Tibial nerve (tissue), 4 donors: ENCODE measurements at regions not wholly inside any gene's neighbourhood (a gene's known extent, or its start where the extent isn't known, plus 50 kb on each side); places are given as distances from the start of the nearest gene placed in this dataset.

Experiments
- EP300 ChIP-seq, 2 donors: sonication (generic); formaldehyde crosslinking; IDR thresholded peaks; one replicate each; pipeline ENCODE4 v1.6.1; 2017; ENCODE audit warnings: antibody characterized with exemption in 2 of 2, mild to moderate bottlenecking in 1 of 2
- POLR2A ChIP-seq, 2 donors: fragments of 450-650 bp; IDR thresholded peaks; one replicate each; pipeline ENCODE4 v1.6.1; 2017; ENCODE audit warnings: antibody characterized with exemption in 2 of 2, mild to moderate bottlenecking in 2 of 2, moderate library complexity in 2 of 2
- TF ChIP-seq, protein P1 (sequence below), 5 experiments: fragments of 200-600 bp in 3 of 5; fragments of 450-650 bp in 2 of 5; sonication (generic) in 3 of 5; IDR thresholded peaks; one replicate each; pipeline ENCODE4 v1.5.1; 2016 to 2019; ENCODE audit warnings: antibody characterized with exemption in 5 of 5, mild to moderate bottlenecking in 3 of 5, moderate library complexity in 2 of 5

- TF ChIP-seq EP300 (IDR thresholded peaks at IDR 0.05) = no peak
- TF ChIP-seq, protein P1, sequence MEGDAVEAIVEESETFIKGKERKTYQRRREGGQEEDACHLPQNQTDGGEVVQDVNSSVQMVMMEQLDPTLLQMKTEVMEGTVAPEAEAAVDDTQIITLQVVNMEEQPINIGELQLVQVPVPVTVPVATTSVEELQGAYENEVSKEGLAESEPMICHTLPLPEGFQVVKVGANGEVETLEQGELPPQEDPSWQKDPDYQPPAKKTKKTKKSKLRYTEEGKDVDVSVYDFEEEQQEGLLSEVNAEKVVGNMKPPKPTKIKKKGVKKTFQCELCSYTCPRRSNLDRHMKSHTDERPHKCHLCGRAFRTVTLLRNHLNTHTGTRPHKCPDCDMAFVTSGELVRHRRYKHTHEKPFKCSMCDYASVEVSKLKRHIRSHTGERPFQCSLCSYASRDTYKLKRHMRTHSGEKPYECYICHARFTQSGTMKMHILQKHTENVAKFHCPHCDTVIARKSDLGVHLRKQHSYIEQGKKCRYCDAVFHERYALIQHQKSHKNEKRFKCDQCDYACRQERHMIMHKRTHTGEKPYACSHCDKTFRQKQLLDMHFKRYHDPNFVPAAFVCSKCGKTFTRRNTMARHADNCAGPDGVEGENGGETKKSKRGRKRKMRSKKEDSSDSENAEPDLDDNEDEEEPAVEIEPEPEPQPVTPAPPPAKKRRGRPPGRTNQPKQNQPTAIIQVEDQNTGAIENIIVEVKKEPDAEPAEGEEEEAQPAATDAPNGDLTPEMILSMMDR (IDR thresholded peaks at IDR 0.05) = no peak
- no peak for TF ChIP-seq POLR2A (IDR thresholded peaks at IDR 0.05)
Measured at GRCh38 chr4:78682070-78682469, 94.1 kb upstream of the BMP2K start.
